Adrenal gland (tissue), 5 donors: ENCODE measurements at regions not wholly inside any gene's neighbourhood (a gene's known extent, or its start where the extent isn't known, plus 50 kb on each side); places are given as distances from the start of the nearest gene placed in this dataset.

ENCODE experiments used
- CTCF ChIP-seq, 6 experiments: fragments of 450-650 bp in 4 of 6; fragments of 200-600 bp in 2 of 6; sonication (generic) in 1 of 6; IDR thresholded peaks; 1 replicate in 5 of 6; 2 replicates in 1 of 6; pipeline versions ENCODE4 v1.5.1 to v1.8.0; 2016 to 2021; ENCODE audit warnings: antibody characterized with exemption in 6 of 6, mild to moderate bottlenecking in 2 of 6, moderate library complexity in 1 of 6
- POLR2A ChIP-seq, 2 donors: fragments of 450-650 bp; IDR thresholded peaks; one replicate each; pipeline ENCODE4 v1.6.1; 2017; ENCODE audit warnings: antibody characterized with exemption in 2 of 2, mild to moderate bottlenecking in 2 of 2, moderate library complexity in 1 of 2
- donor health status: DM: no; HTN: no; CAD: no.

DNA sequence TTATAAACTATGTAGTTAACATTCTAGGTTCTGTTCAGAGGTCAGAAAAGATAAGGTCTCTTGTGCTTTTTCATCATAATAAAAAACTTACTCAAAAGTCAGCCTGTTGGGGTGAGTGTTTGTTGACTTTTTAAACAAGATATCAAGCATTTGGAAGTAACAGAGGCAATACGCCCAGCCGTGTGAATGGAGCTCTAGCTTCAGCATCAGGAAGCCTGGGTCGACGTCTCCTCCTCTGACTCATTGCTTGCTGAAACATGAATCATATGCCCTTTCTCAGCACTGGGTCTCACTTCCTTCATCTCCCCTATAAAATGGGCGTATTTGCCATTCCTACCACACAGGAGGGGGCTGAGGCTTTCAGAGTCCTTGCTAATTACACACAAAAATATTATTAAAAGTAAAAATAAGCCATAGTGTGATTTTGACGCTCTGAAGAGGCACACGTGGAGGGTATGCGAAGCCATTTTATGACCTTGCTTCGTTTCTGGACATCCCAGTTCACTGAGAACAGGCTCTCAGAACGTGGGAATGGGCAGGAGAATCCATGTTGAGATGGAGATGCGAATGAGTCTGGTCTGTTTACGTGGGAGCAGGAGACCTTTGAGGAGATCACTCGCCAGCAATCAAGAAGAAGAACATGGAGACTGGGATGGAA, 220.8 kb upstream of the TPRG1 start:
- TF ChIP-seq POLR2A (IDR thresholded peaks at IDR 0.05) (peak in 1 of 2 donors; percentile 56), CTCF (IDR thresholded peaks at IDR 0.05) (no peak)
